ENCODE measurements at regions not wholly inside any gene's neighbourhood (a gene's known extent, or its start where the extent isn't known, plus 50 kb on each side); places are given as distances from the start of the nearest gene placed in this dataset.

GRCh38 chr14:62436261-62436660, 609.0 kb downstream of the KCNH5 start:
- H3K4me3 ChIP-seq (ENCODE audit: low read depth in 1 of 3, low read length in 3 of 3) = no peak overlapping the region
- WGBS = 42% methylated on average over 2 of the region's 2 CpGs
- H3K9me3 ChIP-seq (ENCODE audit: control insufficient read depth in 4 of 4, low read length in 3 of 4) = peaks cover 2 to 19% (median 13%) of the 10 kb centered on the region in 4 donors
- no peaks in the 10 kb centered on the region for H3K36me3 ChIP-seq (ENCODE audit: control insufficient read depth in 4 of 4, insufficient read depth in 3 of 4, low read depth in 1 of 4, low read length in 3 of 4)
- H3K4me1 ChIP-seq (ENCODE audit: control insufficient read depth in 4 of 4, insufficient read depth in 4 of 4, low read length in 3 of 4) = no peaks in the 10 kb centered on the region
- H3K27me3 ChIP-seq (ENCODE audit: control insufficient read depth in 4 of 4, insufficient read depth in 4 of 4, low read length in 3 of 4) = no peaks in the 10 kb centered on the region
- DNase-seq (ENCODE audit: low spot score) = no peak
- H3K9ac ChIP-seq (ENCODE audit: low read depth in 1 of 2, low read length in 2 of 2) = no peak overlapping the region
- no peak overlapping the region for H3K27ac ChIP-seq (ENCODE audit: low read depth in 1 of 2, low read length in 2 of 2)
- TF ChIP-seq, protein P1, sequence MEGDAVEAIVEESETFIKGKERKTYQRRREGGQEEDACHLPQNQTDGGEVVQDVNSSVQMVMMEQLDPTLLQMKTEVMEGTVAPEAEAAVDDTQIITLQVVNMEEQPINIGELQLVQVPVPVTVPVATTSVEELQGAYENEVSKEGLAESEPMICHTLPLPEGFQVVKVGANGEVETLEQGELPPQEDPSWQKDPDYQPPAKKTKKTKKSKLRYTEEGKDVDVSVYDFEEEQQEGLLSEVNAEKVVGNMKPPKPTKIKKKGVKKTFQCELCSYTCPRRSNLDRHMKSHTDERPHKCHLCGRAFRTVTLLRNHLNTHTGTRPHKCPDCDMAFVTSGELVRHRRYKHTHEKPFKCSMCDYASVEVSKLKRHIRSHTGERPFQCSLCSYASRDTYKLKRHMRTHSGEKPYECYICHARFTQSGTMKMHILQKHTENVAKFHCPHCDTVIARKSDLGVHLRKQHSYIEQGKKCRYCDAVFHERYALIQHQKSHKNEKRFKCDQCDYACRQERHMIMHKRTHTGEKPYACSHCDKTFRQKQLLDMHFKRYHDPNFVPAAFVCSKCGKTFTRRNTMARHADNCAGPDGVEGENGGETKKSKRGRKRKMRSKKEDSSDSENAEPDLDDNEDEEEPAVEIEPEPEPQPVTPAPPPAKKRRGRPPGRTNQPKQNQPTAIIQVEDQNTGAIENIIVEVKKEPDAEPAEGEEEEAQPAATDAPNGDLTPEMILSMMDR (IDR thresholded peaks at IDR 0.05; ENCODE audit: low read depth, low read length, missing input control) = no peak
- no peak for TF ChIP-seq HNF4A (conservative IDR thresholded peaks at IDR 0.05)
- TF ChIP-seq NR2F2 (IDR thresholded peaks at IDR 0.05) = no peak
- no peak for TF ChIP-seq MAX (IDR thresholded peaks at IDR 0.05)
- TF ChIP-seq FOXA2 (IDR thresholded peaks at IDR 0.05) = no peak
- no peak for TF ChIP-seq GABPA (IDR thresholded peaks at IDR 0.05 in 1 of 2, conservative IDR thresholded peaks at IDR 0.05 in 1 of 2)
- TF ChIP-seq REST (IDR thresholded peaks at IDR 0.05) = no peak
- TF ChIP-seq HNF4G (IDR thresholded peaks at IDR 0.05) = no peak
- TF ChIP-seq TAF1 (conservative IDR thresholded peaks at IDR 0.05) = no peak
- no peak for TF ChIP-seq ATF3 (IDR thresholded peaks at IDR 0.05)
- TF ChIP-seq YY1 (IDR thresholded peaks at IDR 0.05) = no peak
- TF ChIP-seq, protein P2, sequence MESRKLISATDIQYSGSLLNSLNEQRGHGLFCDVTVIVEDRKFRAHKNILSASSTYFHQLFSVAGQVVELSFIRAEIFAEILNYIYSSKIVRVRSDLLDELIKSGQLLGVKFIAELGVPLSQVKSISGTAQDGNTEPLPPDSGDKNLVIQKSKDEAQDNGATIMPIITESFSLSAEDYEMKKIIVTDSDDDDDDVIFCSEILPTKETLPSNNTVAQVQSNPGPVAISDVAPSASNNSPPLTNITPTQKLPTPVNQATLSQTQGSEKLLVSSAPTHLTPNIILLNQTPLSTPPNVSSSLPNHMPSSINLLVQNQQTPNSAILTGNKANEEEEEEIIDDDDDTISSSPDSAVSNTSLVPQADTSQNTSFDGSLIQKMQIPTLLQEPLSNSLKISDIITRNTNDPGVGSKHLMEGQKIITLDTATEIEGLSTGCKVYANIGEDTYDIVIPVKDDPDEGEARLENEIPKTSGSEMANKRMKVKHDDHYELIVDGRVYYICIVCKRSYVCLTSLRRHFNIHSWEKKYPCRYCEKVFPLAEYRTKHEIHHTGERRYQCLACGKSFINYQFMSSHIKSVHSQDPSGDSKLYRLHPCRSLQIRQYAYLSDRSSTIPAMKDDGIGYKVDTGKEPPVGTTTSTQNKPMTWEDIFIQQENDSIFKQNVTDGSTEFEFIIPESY (IDR thresholded peaks at IDR 0.05) = no peak
- no peak for TF ChIP-seq RAD21 (IDR thresholded peaks at IDR 0.05)
- no peak for TF ChIP-seq RXRA (IDR thresholded peaks at IDR 0.05)
- no peak for TF ChIP-seq JUND (IDR thresholded peaks at IDR 0.05)
- no peak for TF ChIP-seq FOXA1 (IDR thresholded peaks at IDR 0.05)
- no peak for TF ChIP-seq SP1 (IDR thresholded peaks at IDR 0.05)
- TF ChIP-seq EGR1 (IDR thresholded peaks at IDR 0.05; ENCODE audit: low read depth in 2 of 2) = no peak
